DND-41 (cell line): ENCODE measurements at regions not wholly inside any gene's neighbourhood (a gene's known extent, or its start where the extent isn't known, plus 50 kb on each side); places are given as distances from the start of the nearest gene placed in this dataset.

Source experiments
- ATAC-seq: fragments of 200-7000 bp; cut with Tn5 transposase; 3 replicates; pipeline ENCODE4 v1.9.1; 2021; ENCODE audit warnings: low read depth; ENCODE audit not compliant: insufficient read depth
- DNase-seq: peaks from one replicate; pipeline ENCODE4 v3.0.0-alpha.2; 2020
- H2AFZ ChIP-seq: 2 replicates; pipeline ENCODE4 v1.6.0; 2012; ENCODE audit warnings: low read depth, low read length
- H3K27ac ChIP-seq: 2 replicates; pipeline ENCODE4 v1.5.1; 2012; ENCODE audit warnings: low read length, inconsistent platforms
- H3K27me3 ChIP-seq: fragments of 200-600 bp; sonication (generic); 2 replicates; pipeline ENCODE4 v1.6.0; 2012; ENCODE audit warnings: low read length, mild to moderate bottlenecking, inconsistent platforms; ENCODE audit not compliant: insufficient read depth, poor library complexity
- H3K36me3 ChIP-seq: 2 replicates; pipeline ENCODE4 v1.5.1; 2012; ENCODE audit warnings: low read length, inconsistent platforms; ENCODE audit not compliant: insufficient read depth
- H3K4me1 ChIP-seq: 2 replicates; pipeline ENCODE4 v1.5.1; 2012; ENCODE audit warnings: mild to moderate bottlenecking, low read length; ENCODE audit not compliant: insufficient read depth
- H3K4me2 ChIP-seq: 2 replicates; pipeline ENCODE4 v1.6.0; 2012; ENCODE audit warnings: mild to moderate bottlenecking, moderate library complexity, low read length, inconsistent platforms; ENCODE audit not compliant: insufficient read depth
- H3K4me3 ChIP-seq, 2 experiments: fragments of 200-600 bp in 1 of 2; shearing (Covaris generic) in 1 of 2; 2 replicates each; pipeline ENCODE4 v1.5.1; 2012 to 2016; ENCODE audit warnings: inconsistent platforms in 2 of 2, low read length in 2 of 2, mild to moderate bottlenecking in 2 of 2, low read depth in 1 of 2, moderate library complexity in 1 of 2
- H3K79me2 ChIP-seq: 2 replicates; pipeline ENCODE4 v1.6.0; 2012; ENCODE audit warnings: low read length, inconsistent platforms; ENCODE audit not compliant: insufficient read depth
- H3K9ac ChIP-seq: 2 replicates; pipeline ENCODE4 v1.6.0; 2012; ENCODE audit warnings: low read depth, mild to moderate bottlenecking, inconsistent platforms, low read length, moderate library complexity
- H3K9me3 ChIP-seq: 2 replicates; pipeline ENCODE4 v1.5.1; 2012; ENCODE audit warnings: low read length, moderate library complexity, mild to moderate bottlenecking, inconsistent platforms; ENCODE audit not compliant: insufficient read depth, severe bottlenecking
- H4K20me1 ChIP-seq: 2 replicates; pipeline ENCODE4 v1.6.0; 2012; ENCODE audit warnings: low read length; ENCODE audit not compliant: insufficient read depth
- EZH2 ChIP-seq: IDR thresholded peaks from 3 replicates; pipeline ENCODE4 v1.6.1; 2012; ENCODE audit warnings: borderline replicate concordance, low read depth, mild to moderate bottlenecking, moderate library complexity, low read length, inconsistent platforms; ENCODE audit not compliant: severe bottlenecking
- TF ChIP-seq, protein P1 (sequence below): IDR thresholded peaks from 2 replicates; pipeline ENCODE4 v1.5.1; 2012; ENCODE audit warnings: borderline replicate concordance, low read length, moderate library complexity, mild to moderate bottlenecking; ENCODE audit not compliant: poor library complexity, severe bottlenecking; ENCODE audit errors: extremely low read depth

DNA sequence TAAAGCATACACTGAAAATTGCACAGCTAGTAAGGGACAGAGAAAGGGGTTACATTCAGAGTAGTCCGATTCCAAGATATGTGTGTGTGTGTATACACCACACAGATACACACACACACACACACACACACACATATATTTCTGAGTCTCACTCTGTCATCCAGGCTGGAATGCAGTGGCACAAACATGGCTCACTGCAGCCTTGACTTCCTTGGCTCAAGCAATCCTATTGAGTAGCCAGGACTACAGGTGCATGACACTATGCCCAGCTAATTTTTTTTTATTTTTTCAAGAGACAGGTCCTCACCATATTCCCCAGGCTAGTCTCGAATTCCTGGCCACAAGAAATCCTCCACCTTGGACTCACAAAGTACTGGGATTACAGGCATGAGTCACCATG, 68.1 kb upstream of the ITPRID2 start:
- H4K20me1 ChIP-seq: no peaks in the 10 kb centered on the region

DNA sequence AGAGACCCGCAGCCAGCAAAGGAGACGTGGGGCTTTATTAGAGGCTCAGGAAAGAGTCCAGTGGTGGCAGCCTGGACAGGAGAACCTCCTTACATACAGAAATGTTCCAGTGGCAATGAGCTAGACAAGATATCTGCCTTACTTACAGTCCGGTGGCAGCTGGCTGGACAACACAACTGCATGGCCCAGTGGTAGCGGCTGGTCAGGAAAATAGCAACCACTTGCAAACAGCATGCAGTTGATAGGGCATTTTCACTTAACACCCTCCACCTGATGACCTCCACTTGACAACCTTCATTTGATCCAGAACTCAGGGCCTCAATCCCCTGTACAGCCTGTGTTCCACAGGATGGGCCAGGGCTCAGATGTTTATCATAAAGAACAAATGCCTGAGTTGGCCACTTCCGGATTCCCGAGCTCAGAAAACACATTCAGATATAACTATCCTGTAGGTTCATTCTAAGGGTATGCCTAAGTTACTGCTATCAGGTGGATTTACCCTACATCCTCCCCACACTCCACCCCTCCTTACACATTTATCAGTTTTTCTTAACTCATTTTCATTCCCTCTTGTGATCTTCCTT, 63.3 kb upstream of the ITPRID2 start:
- Histone ChIP-seq H3K4me3 (no peak overlapping the region), H3K9ac (no peak overlapping the region), H3K4me1 (no peaks in the 10 kb centered on the region), H3K4me2 (no peak overlapping the region), H3K27me3 (no peaks in the 10 kb centered on the region), H2AFZ (no peak overlapping the region), H3K79me2 (no peaks in the 10 kb centered on the region), H3K36me3 (no peaks in the 10 kb centered on the region), H3K27ac (no peak overlapping the region), H3K9me3 (no peaks in the 10 kb centered on the region), H4K20me1 (no peaks in the 10 kb centered on the region)
- no peak for DNase-seq
- no peak for ATAC-seq
- TF ChIP-seq, protein P1, sequence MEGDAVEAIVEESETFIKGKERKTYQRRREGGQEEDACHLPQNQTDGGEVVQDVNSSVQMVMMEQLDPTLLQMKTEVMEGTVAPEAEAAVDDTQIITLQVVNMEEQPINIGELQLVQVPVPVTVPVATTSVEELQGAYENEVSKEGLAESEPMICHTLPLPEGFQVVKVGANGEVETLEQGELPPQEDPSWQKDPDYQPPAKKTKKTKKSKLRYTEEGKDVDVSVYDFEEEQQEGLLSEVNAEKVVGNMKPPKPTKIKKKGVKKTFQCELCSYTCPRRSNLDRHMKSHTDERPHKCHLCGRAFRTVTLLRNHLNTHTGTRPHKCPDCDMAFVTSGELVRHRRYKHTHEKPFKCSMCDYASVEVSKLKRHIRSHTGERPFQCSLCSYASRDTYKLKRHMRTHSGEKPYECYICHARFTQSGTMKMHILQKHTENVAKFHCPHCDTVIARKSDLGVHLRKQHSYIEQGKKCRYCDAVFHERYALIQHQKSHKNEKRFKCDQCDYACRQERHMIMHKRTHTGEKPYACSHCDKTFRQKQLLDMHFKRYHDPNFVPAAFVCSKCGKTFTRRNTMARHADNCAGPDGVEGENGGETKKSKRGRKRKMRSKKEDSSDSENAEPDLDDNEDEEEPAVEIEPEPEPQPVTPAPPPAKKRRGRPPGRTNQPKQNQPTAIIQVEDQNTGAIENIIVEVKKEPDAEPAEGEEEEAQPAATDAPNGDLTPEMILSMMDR: no peak
- no peak for TF ChIP-seq EZH2

More for the DNA sequence above, 68.1 kb upstream of the ITPRID2 start:
- Histone ChIP-seq H3K4me3 (no peak overlapping the region), H3K36me3 (no peaks in the 10 kb centered on the region), H2AFZ (no peak overlapping the region), H3K9ac (no peak overlapping the region), H3K4me1 (peaks cover 13% of the 10 kb centered on the region), H3K4me2 (no peak overlapping the region), H3K27ac (no peak overlapping the region), H3K79me2 (no peaks in the 10 kb centered on the region), H3K27me3 (no peaks in the 10 kb centered on the region), H3K9me3 (no peaks in the 10 kb centered on the region)
- TF ChIP-seq EZH2: no peak
- TF ChIP-seq, protein P1: no peak
- DNase-seq: no peak
- ATAC-seq: no peak

DNA sequence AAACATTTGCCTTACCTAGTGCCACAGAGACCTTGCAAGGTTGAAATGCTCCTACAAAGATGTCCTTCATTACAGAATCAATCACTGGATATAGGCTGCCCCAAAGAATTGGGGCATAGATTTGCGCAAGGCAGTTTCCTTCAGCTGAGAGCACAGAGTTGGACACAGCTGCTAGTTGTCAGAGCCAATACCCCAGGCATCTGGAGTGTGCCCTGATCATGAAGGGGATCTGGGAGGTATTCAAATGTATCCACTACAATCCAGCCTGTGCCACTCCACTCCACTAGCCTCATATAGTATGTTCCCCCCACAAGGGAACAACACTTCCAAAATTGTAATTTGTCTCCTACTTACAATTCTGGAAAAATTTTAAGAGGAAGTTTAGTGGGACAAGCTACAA, 62.3 kb upstream of the ITPRID2 start:
- Histone ChIP-seq H3K4me2 (no peak overlapping the region), H3K79me2 (no peaks in the 10 kb centered on the region)
- no peak for ATAC-seq

More for the DNA sequence above, 62.3 kb upstream of the ITPRID2 start:
- H3K27ac ChIP-seq: no peak overlapping the region
- H3K4me3 ChIP-seq: no peak overlapping the region
- H2AFZ ChIP-seq: no peak overlapping the region
- H3K9me3 ChIP-seq: no peaks in the 10 kb centered on the region
- no peaks in the 10 kb centered on the region for H3K36me3 ChIP-seq
- no peak for TF ChIP-seq EZH2
- TF ChIP-seq, protein P1: no peak
- no peaks in the 10 kb centered on the region for H4K20me1 ChIP-seq
- DNase-seq: no peak
- H3K27me3 ChIP-seq: no peaks in the 10 kb centered on the region
- H3K9ac ChIP-seq: no peak overlapping the region
- no peaks in the 10 kb centered on the region for H3K4me1 ChIP-seq
